Naive thymus-derived CD4-positive, alpha-beta T cell (primary cell): ENCODE measurements at regions not wholly inside any gene's neighbourhood (a gene's known extent, or its start where the extent isn't known, plus 50 kb on each side); places are given as distances from the start of the nearest gene placed in this dataset.

Source experiments
- ATAC-seq: fragments of 150-1000 bp; cut with Tn5 transposase; 2 replicates; pipeline ENCODE4 v1.10.0; 2021; ENCODE audit warnings: mild to moderate bottlenecking, moderate library complexity
- CTCF ChIA-PET: fragments of 350-600 bp; sonication (Branson Sonifier 250); formaldehyde crosslinking; loops from one replicate; lab custom pipeline; 2021; ENCODE audit warnings: antibody characterized with exemption; lab: Charles Lee
- POLR2A ChIA-PET: fragments of 350-600 bp; sonication (Branson Sonifier 250); formaldehyde crosslinking; loops from one replicate; lab custom pipeline; 2021; ENCODE audit warnings: antibody characterized with exemption, inconsistent platforms; lab: Charles Lee
- DNase-seq, 9 donors: peaks; one replicate each; pipeline versions ENCODE4 v3.0.0 to v3.0.0-alpha.2; 2020 to 2022; ENCODE audit warnings: mixed read lengths in 1 of 9
- H3K27ac ChIP-seq: one replicate; pipeline ENCODE4 v1.7.0; 2013; ENCODE audit warnings: mild to moderate bottlenecking, low read depth, low read length, moderate library complexity
- H3K27me3 ChIP-seq, 2 donors: one replicate each; pipeline ENCODE4 v1.7.0; 2013; ENCODE audit warnings: low read length in 2 of 2, mild to moderate bottlenecking in 2 of 2, moderate library complexity in 2 of 2; ENCODE audit not compliant: control insufficient read depth in 2 of 2, insufficient read depth in 2 of 2
- H3K36me3 ChIP-seq, 3 experiments: 1 replicate in 2 of 3; 2 replicates in 1 of 3; pipeline ENCODE4 v1.7.0; 2013; ENCODE audit warnings: low read length in 3 of 3, mild to moderate bottlenecking in 3 of 3, moderate library complexity in 1 of 3; ENCODE audit not compliant: insufficient read depth in 3 of 3, control insufficient read depth in 2 of 3
- H3K4me1 ChIP-seq, 2 donors: one replicate each; pipeline ENCODE4 v1.7.0; 2013; ENCODE audit warnings: low read length in 2 of 2, mild to moderate bottlenecking in 2 of 2, moderate library complexity in 1 of 2; ENCODE audit not compliant: control insufficient read depth in 2 of 2, insufficient read depth in 2 of 2
- H3K4me3 ChIP-seq: 2 replicates; pipeline ENCODE4 v1.7.0; 2013; ENCODE audit warnings: mild to moderate bottlenecking, low read length
- H3K9me3 ChIP-seq, 3 experiments: 1 replicate in 2 of 3; 2 replicates in 1 of 3; pipeline ENCODE4 v1.7.0; 2013; ENCODE audit warnings: low read length in 3 of 3; ENCODE audit not compliant: control insufficient read depth in 2 of 3
- H3K27ac Mint-ChIP-seq, 9 donors: one replicate each; pipeline ENCODE4 v1.8.0; 2020 to 2022; ENCODE audit warnings: mixed read lengths in 9 of 9, mild to moderate bottlenecking in 8 of 9, moderate library complexity in 5 of 9, inconsistent platforms in 2 of 9
- H3K27me3 Mint-ChIP-seq, 5 donors: one replicate each; pipeline ENCODE4 v1.8.0; 2021 to 2022; ENCODE audit warnings: mixed read lengths in 5 of 5, mild to moderate bottlenecking in 1 of 5
- H3K36me3 Mint-ChIP-seq, 5 donors: one replicate each; pipeline ENCODE4 v1.8.0; 2020 to 2022; ENCODE audit warnings: mixed read lengths in 5 of 5, mild to moderate bottlenecking in 3 of 5, inconsistent platforms in 1 of 5
- H3K4me1 Mint-ChIP-seq, 7 donors: one replicate each; pipeline ENCODE4 v1.8.0; 2020 to 2022; ENCODE audit warnings: mixed read lengths in 7 of 7, mild to moderate bottlenecking in 3 of 7, inconsistent platforms in 1 of 7
- H3K4me3 Mint-ChIP-seq, 10 donors: one replicate each; pipeline ENCODE4 v1.8.0; 2020 to 2022; ENCODE audit warnings: mild to moderate bottlenecking in 10 of 10, mixed read lengths in 10 of 10, moderate library complexity in 6 of 10, inconsistent platforms in 2 of 10
- H3K9me3 Mint-ChIP-seq, 11 donors: one replicate each; pipeline ENCODE4 v1.8.0; 2020 to 2022; ENCODE audit warnings: mixed read lengths in 11 of 11, mild to moderate bottlenecking in 4 of 11, inconsistent platforms in 1 of 11, moderate library complexity in 1 of 11
- intact Hi-C, 2 donors: fragments of 100-400 bp; cut with micrococcal nuclease; formaldehyde crosslinking; loops; one replicate each; pipeline ENCODE4 v1.15.1; 2023

GRCh38 chr11:82250047-82250446, 483.6 kb downstream of the FAM181B start:
- intact Hi-C loops = no loop called here
- ATAC-seq = no peak
- no peak overlapping the region for H3K27ac Mint-ChIP-seq
- H3K36me3 Mint-ChIP-seq = no peaks in the 10 kb centered on the region
- peaks cover 0 to 11% (median 3%) of the 10 kb centered on the region in 5 donors for H3K27me3 Mint-ChIP-seq
- H3K36me3 ChIP-seq = no peaks in the 10 kb centered on the region
- H3K4me1 ChIP-seq = no peaks in the 10 kb centered on the region
- no peaks in the 10 kb centered on the region for H3K4me1 Mint-ChIP-seq
- no peak overlapping the region for H3K27ac ChIP-seq
- CTCF ChIA-PET = no interaction called here
- H3K4me3 ChIP-seq = no peak overlapping the region
- H3K27me3 ChIP-seq = no peaks in the 10 kb centered on the region
- H3K4me3 Mint-ChIP-seq = no peak overlapping the region
- peaks cover 0 to 1% (median 0%) of the 10 kb centered on the region in 11 donors for H3K9me3 Mint-ChIP-seq
- no peaks in the 10 kb centered on the region for H3K9me3 ChIP-seq
- DNase-seq = no peak
- POLR2A ChIA-PET = no interaction called here

- CTCF ChIA-PET = no interaction called here
- Histone ChIP-seq H3K4me1 (no peaks in the 10 kb centered on the region), H3K9me3 (no peaks in the 10 kb centered on the region), H3K4me3 (no peak overlapping the region), H3K27ac (no peak overlapping the region), H3K36me3 (no peaks in the 10 kb centered on the region), H3K27me3 (no peaks in the 10 kb centered on the region)
- POLR2A ChIA-PET = no interaction called here
- H3K27ac Mint-ChIP-seq = no peak overlapping the region
- H3K27me3 Mint-ChIP-seq = peaks cover 0 to 16% (median 12%) of the 10 kb centered on the region in 5 donors
- no peak for DNase-seq
- peaks cover 0 to 3% (median 0%) of the 10 kb centered on the region in 11 donors for H3K9me3 Mint-ChIP-seq
- intact Hi-C loops = no loop called here
- no peak for ATAC-seq
- no peaks in the 10 kb centered on the region for H3K36me3 Mint-ChIP-seq
- no peak overlapping the region for H3K4me3 Mint-ChIP-seq
- H3K4me1 Mint-ChIP-seq = no peaks in the 10 kb centered on the region
Observed at GRCh38 chr11:82246926-82247325, 486.7 kb downstream of the FAM181B start.

GRCh38 chr11:82239498-82239897, 494.2 kb downstream of the FAM181B start:
- Histone ChIP-seq H3K4me3 (no peak overlapping the region), H3K27me3 (no peaks in the 10 kb centered on the region), H3K9me3 (no peaks in the 10 kb centered on the region), H3K27ac (no peak overlapping the region), H3K36me3 (no peaks in the 10 kb centered on the region), H3K4me1 (no peaks in the 10 kb centered on the region)
- no peak overlapping the region for H3K4me3 Mint-ChIP-seq
- peaks cover 0 to 16% (median 10%) of the 10 kb centered on the region in 5 donors for H3K27me3 Mint-ChIP-seq
- H3K4me1 Mint-ChIP-seq = no peaks in the 10 kb centered on the region
- no peak overlapping the region for H3K27ac Mint-ChIP-seq
- H3K36me3 Mint-ChIP-seq = no peaks in the 10 kb centered on the region
- CTCF ChIA-PET = no interaction called here
- POLR2A ChIA-PET = no interaction called here
- peaks cover 0 to 6% (median 0%) of the 10 kb centered on the region in 11 donors for H3K9me3 Mint-ChIP-seq
- ATAC-seq (no peak), DNase-seq (no peak)
- intact Hi-C loops = loop anchor here in 1 of 2 donors (5.0 kb wide), 1 partner anchor 372 kb away; no protein-coding TSS in a partner anchor

- DNase-seq (no peak), ATAC-seq (no peak)
- Mint-ChIP-seq H3K27ac (no peak overlapping the region), H3K4me3 (no peak overlapping the region), H3K9me3 (peaks cover 0 to 6% (median 0%) of the 10 kb centered on the region in 11 donors), H3K4me1 (no peaks in the 10 kb centered on the region), H3K27me3 (peaks cover 0 to 5% (median 0%) of the 10 kb centered on the region in 5 donors), H3K36me3 (no peaks in the 10 kb centered on the region)
- Histone ChIP-seq H3K36me3 (no peaks in the 10 kb centered on the region), H3K4me1 (no peaks in the 10 kb centered on the region), H3K27me3 (no peaks in the 10 kb centered on the region), H3K9me3 (no peaks in the 10 kb centered on the region), H3K27ac (no peak overlapping the region), H3K4me3 (no peak overlapping the region)
- intact Hi-C loops = no loop called here
- ChIA-PET POLR2A (no interaction called here), CTCF (no interaction called here)
Observed at GRCh38 chr11:82234256-82234655, 499.4 kb downstream of the FAM181B start.

- no peak overlapping the region for H3K27ac ChIP-seq
- no peaks in the 10 kb centered on the region for H3K36me3 ChIP-seq
- Mint-ChIP-seq H3K9me3 (peaks cover 0 to 2% (median 0%) of the 10 kb centered on the region in 11 donors), H3K27ac (no peak overlapping the region), H3K4me1 (no peaks in the 10 kb centered on the region), H3K36me3 (no peaks in the 10 kb centered on the region), H3K4me3 (no peak overlapping the region), H3K27me3 (peaks cover 0 to 5% (median 0%) of the 10 kb centered on the region in 5 donors)
- ATAC-seq (no peak), DNase-seq (no peak)
- no peak overlapping the region for H3K4me3 ChIP-seq
- ChIA-PET POLR2A (no interaction called here), CTCF (interaction anchor here (0.8 kb wide), 1 partner anchor 590 kb away, joined by 3 read pairs; no protein-coding TSS in a partner anchor)
- intact Hi-C loops = no loop called here
- H3K9me3 ChIP-seq = no peaks in the 10 kb centered on the region
- no peaks in the 10 kb centered on the region for H3K4me1 ChIP-seq
- no peaks in the 10 kb centered on the region for H3K27me3 ChIP-seq
Observed at GRCh38 chr11:82233201-82233600, 500.5 kb downstream of the FAM181B start.

GRCh38 chr11:82229341-82229740, 504.3 kb downstream of the FAM181B start:
- CTCF ChIA-PET = interaction anchor here (0.8 to 2.0 kb wide), 2 partner anchors 442 to 585 kb away, joined by 5 to 13 read pairs; no protein-coding TSS in a partner anchor
- no peak overlapping the region for H3K27ac Mint-ChIP-seq
- H3K9me3 Mint-ChIP-seq = peaks cover 0 to 5% (median 0%) of the 10 kb centered on the region in 11 donors
- H3K9me3 ChIP-seq = no peaks in the 10 kb centered on the region
- H3K4me3 Mint-ChIP-seq = no peak overlapping the region
- intact Hi-C loops = loop anchor here in 1 of 2 donors (1.0 kb wide), 2 partner anchors 442 to 585 kb away; no protein-coding TSS in a partner anchor
- no peak overlapping the region for H3K4me3 ChIP-seq
- no peaks in the 10 kb centered on the region for H3K36me3 ChIP-seq
- H3K27me3 ChIP-seq = peaks cover 0 to 2% of the 10 kb centered on the region in 2 donors
- peaks cover 0 to 4% (median 0%) of the 10 kb centered on the region in 5 donors for H3K27me3 Mint-ChIP-seq
- POLR2A ChIA-PET = no interaction called here
- H3K4me1 ChIP-seq = no peaks in the 10 kb centered on the region
- no peaks in the 10 kb centered on the region for H3K4me1 Mint-ChIP-seq
- ATAC-seq (no peak), DNase-seq (peak in 5 of 9 donors; percentile 0 to 21 (median 7))
- H3K27ac ChIP-seq = no peak overlapping the region
- H3K36me3 Mint-ChIP-seq = no peaks in the 10 kb centered on the region

GRCh38 chr11:82225930-82226329, 507.7 kb downstream of the FAM181B start:
- Histone ChIP-seq H3K4me3 (no peak overlapping the region), H3K4me1 (no peaks in the 10 kb centered on the region), H3K27me3 (peaks cover 0 to 2% of the 10 kb centered on the region in 2 donors), H3K9me3 (no peaks in the 10 kb centered on the region), H3K27ac (no peak overlapping the region), H3K36me3 (no peaks in the 10 kb centered on the region)
- Mint-ChIP-seq H3K4me3 (no peak overlapping the region), H3K9me3 (peaks cover 0 to 7% (median 0%) of the 10 kb centered on the region in 11 donors), H3K27me3 (peaks cover 0 to 6% (median 0%) of the 10 kb centered on the region in 5 donors), H3K27ac (no peak overlapping the region), H3K36me3 (no peaks in the 10 kb centered on the region), H3K4me1 (no peaks in the 10 kb centered on the region)
- ChIA-PET POLR2A (no interaction called here), CTCF (no interaction called here)
- DNase-seq (no peak), ATAC-seq (no peak)
- intact Hi-C loops = no loop called here
